H1 (cell line): ENCODE measurements at regions not wholly inside any gene's neighbourhood (a gene's known extent, or its start where the extent isn't known, plus 50 kb on each side); places are given as distances from the start of the nearest gene placed in this dataset.

ENCODE experiments used
- BCL11A ChIP-seq, 2 experiments: IDR thresholded peaks; one replicate each; pipeline ENCODE4 v1.6.1; 2011; ENCODE audit warnings: low read depth in 2 of 2, low read length in 2 of 2, mild to moderate bottlenecking in 2 of 2
- E2F6 ChIP-seq: IDR thresholded peaks from 2 replicates; pipeline ENCODE4 v1.6.1; 2012; ENCODE audit warnings: inconsistent platforms
- GTF2F1 ChIP-seq: IDR thresholded peaks from 2 replicates; pipeline ENCODE4 v1.6.1; 2012; ENCODE audit warnings: low read depth, low read length, improper control_type of control experiment, borderline replicate concordance
- NANOG ChIP-seq: IDR thresholded peaks from 2 replicates; pipeline ENCODE4 v1.6.1; 2011; ENCODE audit warnings: low read length, low read depth, mild to moderate bottlenecking, inconsistent platforms; ENCODE audit not compliant: insufficient read depth, poor library complexity, severe bottlenecking
- SAP30 ChIP-seq: fragments of 300-600 bp; sonication (generic); IDR thresholded peaks from 2 replicates; pipeline ENCODE4 v1.7.1; 2012; ENCODE audit warnings: low read length, moderate library complexity, mild to moderate bottlenecking, inconsistent platforms; ENCODE audit not compliant: insufficient read depth, insufficient replicate concordance
- TAF1 ChIP-seq: IDR thresholded peaks from 2 replicates; pipeline ENCODE4 v1.6.1; 2011; ENCODE audit warnings: mild to moderate bottlenecking, low read depth, low read length
- TCF12 ChIP-seq: IDR thresholded peaks from 2 replicates; pipeline ENCODE4 v1.6.1; 2011; ENCODE audit warnings: low read depth, mild to moderate bottlenecking, low read length

GRCh38 chr10:130817674-130818073 is 493.8 kb downstream of the TCERG1L start (continued):
- no peak for TF ChIP-seq TCF12
- TF ChIP-seq SAP30: no peak
- no peak for TF ChIP-seq GTF2F1
- no peak for TF ChIP-seq TAF1
- TF ChIP-seq BCL11A (IDR thresholded peaks at IDR 0.05; ENCODE audit: low read depth in 2 of 2, low read length in 2 of 2): no peak
- no peak for TF ChIP-seq E2F6
- TF ChIP-seq NANOG: no peak
